ENCODE measurements at regions not wholly inside any gene's neighbourhood (a gene's known extent, or its start where the extent isn't known, plus 50 kb on each side); places are given as distances from the start of the nearest gene placed in this dataset.

DNA sequence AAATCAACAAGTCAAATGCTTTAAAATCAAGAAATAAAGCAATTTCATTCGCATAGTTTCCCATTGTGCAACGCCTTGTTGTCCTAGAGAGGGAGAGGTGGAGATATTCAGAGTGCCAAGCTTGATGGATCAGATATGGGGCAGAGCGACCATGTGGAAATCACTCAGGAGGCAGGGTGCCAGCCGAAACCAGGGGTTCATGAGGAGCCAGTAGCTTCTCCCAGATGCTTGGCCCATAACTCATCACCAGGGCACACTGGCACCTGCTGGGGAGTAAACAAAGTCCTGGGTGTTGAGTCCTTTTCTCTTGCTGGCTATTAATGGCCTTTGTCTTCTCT, 53.0 kb upstream of the ASAP2 start:
- TF ChIP-seq, protein P1, sequence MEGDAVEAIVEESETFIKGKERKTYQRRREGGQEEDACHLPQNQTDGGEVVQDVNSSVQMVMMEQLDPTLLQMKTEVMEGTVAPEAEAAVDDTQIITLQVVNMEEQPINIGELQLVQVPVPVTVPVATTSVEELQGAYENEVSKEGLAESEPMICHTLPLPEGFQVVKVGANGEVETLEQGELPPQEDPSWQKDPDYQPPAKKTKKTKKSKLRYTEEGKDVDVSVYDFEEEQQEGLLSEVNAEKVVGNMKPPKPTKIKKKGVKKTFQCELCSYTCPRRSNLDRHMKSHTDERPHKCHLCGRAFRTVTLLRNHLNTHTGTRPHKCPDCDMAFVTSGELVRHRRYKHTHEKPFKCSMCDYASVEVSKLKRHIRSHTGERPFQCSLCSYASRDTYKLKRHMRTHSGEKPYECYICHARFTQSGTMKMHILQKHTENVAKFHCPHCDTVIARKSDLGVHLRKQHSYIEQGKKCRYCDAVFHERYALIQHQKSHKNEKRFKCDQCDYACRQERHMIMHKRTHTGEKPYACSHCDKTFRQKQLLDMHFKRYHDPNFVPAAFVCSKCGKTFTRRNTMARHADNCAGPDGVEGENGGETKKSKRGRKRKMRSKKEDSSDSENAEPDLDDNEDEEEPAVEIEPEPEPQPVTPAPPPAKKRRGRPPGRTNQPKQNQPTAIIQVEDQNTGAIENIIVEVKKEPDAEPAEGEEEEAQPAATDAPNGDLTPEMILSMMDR (IDR thresholded peaks at IDR 0.05; ENCODE audit: control extremely low read depth in 1 of 3, insufficient read depth in 1 of 3, low read depth in 1 of 3, low read length in 3 of 3), result no peak
- no peak for TF ChIP-seq GTF2F1 (IDR thresholded peaks at IDR 0.05; ENCODE audit: borderline replicate concordance, low read depth, low read length)

Measured in H1 (cell line).